GM23338 (cell line): ENCODE measurements at regions not wholly inside any gene's neighbourhood (a gene's known extent, or its start where the extent isn't known, plus 50 kb on each side); places are given as distances from the start of the nearest gene placed in this dataset.

Source experiments
- CTCF ChIP-seq, 2 experiments: fragments of 200-600 bp in 1 of 2; sonication (generic) in 1 of 2; conservative IDR thresholded peaks; 2 replicates each; pipeline versions ENCODE4 v1.5.1 to v1.6.1; 2016 to 2017; ENCODE audit warnings: antibody characterized with exemption in 2 of 2, low read depth in 2 of 2, mild to moderate bottlenecking in 2 of 2, moderate library complexity in 1 of 2
- EZH2 ChIP-seq: fragments of 200-600 bp; sonication (generic); IDR thresholded peaks from one replicate; pipeline ENCODE4 v1.8.0; 2017; ENCODE audit warnings: antibody characterized with exemption, mild to moderate bottlenecking, low read depth; ENCODE audit not compliant: unreplicated experiment
- ZNF331 ChIP-seq: fragments of 250-450 bp; sonication (Bioruptor Pico); IDR thresholded peaks from 2 replicates; pipeline ENCODE4 v1.5.0; 2020; ENCODE audit warnings: low read depth, mild to moderate bottlenecking, moderate library complexity

GRCh38 chr19:28546148-28546685 lies 666.7 kb downstream of the UQCRFS1 start:
- TF ChIP-seq CTCF (conservative IDR thresholded peaks at IDR 0.05; ENCODE audit: low read depth in 2 of 2) (no peak), EZH2 (no peak), ZNF331 (CRISPR knock-in tag) (no peak)
